Activated naive CD4-positive, alpha-beta T cell treated with anti-CD3 and anti-CD28 coated beads, Interleukin-2, amount 10 ng/mL, durations not matched to agents 7 days and 5 days (primary cell): ENCODE measurements at regions not wholly inside any gene's neighbourhood (a gene's known extent, or its start where the extent isn't known, plus 50 kb on each side); places are given as distances from the start of the nearest gene placed in this dataset.

ENCODE experiments used
- CTCF ChIA-PET: fragments of 350-600 bp; sonication (Branson Sonifier 250); formaldehyde crosslinking; loops from one replicate; lab custom pipeline; 2021; ENCODE audit warnings: antibody characterized with exemption; lab: Charles Lee
- DNase-seq: peaks from one replicate; pipeline ENCODE4 v3.0.0-alpha.2; 2020
- H3K27ac Mint-ChIP-seq: one replicate; pipeline ENCODE4 v1.8.0; 2021; ENCODE audit warnings: mild to moderate bottlenecking, moderate library complexity, mixed read lengths
- H3K27me3 Mint-ChIP-seq: one replicate; pipeline ENCODE4 v1.8.0; 2021; ENCODE audit warnings: mild to moderate bottlenecking, mixed read lengths
- H3K36me3 Mint-ChIP-seq: one replicate; pipeline ENCODE4 v1.8.0; 2021; ENCODE audit warnings: mixed read lengths
- H3K4me1 Mint-ChIP-seq: one replicate; pipeline ENCODE4 v1.8.0; 2021; ENCODE audit warnings: mixed read lengths
- H3K4me3 Mint-ChIP-seq: one replicate; pipeline ENCODE4 v1.8.0; 2021; ENCODE audit warnings: mild to moderate bottlenecking, moderate library complexity, mixed read lengths
- H3K9me3 Mint-ChIP-seq: one replicate; pipeline ENCODE4 v1.8.0; 2021; ENCODE audit warnings: mixed read lengths

DNA sequence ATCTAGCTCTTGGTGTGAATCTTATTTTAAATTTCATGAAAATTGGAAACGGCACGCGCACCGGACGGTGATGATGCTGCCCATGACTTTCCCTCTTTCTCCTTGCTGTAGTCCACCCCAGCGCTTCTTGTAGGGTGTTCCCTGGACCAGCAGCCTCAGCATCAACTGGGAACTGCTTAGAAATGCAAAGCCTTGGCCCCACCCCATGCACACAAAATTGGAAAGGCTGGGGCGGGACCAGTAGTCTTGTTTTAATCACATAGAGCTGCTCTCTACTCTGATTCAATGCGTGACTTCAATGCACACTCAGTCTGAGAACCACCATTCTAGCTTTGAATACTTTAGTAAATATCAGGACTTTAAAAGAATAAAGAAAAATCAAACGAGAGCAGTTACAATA, 427.1 kb downstream of the EFNB2 start:
- H3K4me1 Mint-ChIP-seq, result no peaks in the 10 kb centered on the region
- H3K4me3 Mint-ChIP-seq, result no peak overlapping the region
- H3K27ac Mint-ChIP-seq, result no peak overlapping the region
- H3K9me3 Mint-ChIP-seq, result no peaks in the 10 kb centered on the region
- CTCF ChIA-PET, result no interaction called here
- no peaks in the 10 kb centered on the region for H3K27me3 Mint-ChIP-seq
- no peaks in the 10 kb centered on the region for H3K36me3 Mint-ChIP-seq
- no peak for DNase-seq

DNA sequence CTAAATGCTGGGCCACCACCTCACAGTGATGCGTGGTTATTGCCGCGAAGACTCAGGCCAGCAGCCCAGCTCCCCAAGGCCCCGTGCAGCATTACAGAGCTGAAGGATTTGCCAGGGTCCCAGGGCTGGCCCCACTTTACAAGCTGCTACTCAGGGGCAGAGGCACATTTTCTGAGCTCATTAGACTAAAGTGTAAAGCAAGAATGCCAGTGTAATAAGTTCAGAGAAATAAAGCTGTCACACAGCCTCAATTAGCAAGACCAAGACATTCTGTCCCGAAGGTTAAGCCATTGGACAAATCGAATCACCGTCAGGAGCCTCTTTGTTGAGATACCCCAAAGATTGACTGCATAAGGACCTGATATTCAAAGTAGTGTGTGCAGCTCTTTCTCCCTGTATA, 428.4 kb downstream of the EFNB2 start:
- Mint-ChIP-seq H3K9me3 (no peaks in the 10 kb centered on the region), H3K4me3 (no peak overlapping the region), H3K27me3 (no peaks in the 10 kb centered on the region), H3K27ac (no peak overlapping the region), H3K36me3 (no peaks in the 10 kb centered on the region), H3K4me1 (no peaks in the 10 kb centered on the region)
- DNase-seq, result no peak
- CTCF ChIA-PET, result no interaction called here

DNA sequence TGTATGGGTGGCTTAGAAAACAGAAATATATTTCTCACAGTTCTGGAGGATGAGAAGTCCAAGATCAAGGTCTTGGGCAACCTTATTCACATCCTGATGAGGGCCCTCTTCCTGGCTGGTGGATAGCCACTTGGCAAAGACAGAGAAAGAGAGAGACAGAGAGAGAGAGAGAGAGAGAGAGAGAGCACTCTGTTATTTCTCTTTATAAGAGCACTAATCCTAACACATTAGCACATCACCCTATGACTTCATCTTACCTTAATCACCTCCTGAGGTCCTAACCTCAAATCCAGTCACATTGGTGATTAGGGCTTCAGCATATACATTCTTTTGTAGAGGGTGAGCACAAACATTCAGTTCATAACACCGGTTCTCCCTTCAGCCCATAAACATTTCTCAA, 430.3 kb downstream of the EFNB2 start:
- CTCF ChIA-PET, result no interaction called here
- Mint-ChIP-seq H3K4me3 (no peak overlapping the region), H3K4me1 (no peaks in the 10 kb centered on the region), H3K36me3 (no peaks in the 10 kb centered on the region), H3K9me3 (no peaks in the 10 kb centered on the region), H3K27me3 (no peaks in the 10 kb centered on the region), H3K27ac (no peak overlapping the region)
- no peak for DNase-seq

DNA sequence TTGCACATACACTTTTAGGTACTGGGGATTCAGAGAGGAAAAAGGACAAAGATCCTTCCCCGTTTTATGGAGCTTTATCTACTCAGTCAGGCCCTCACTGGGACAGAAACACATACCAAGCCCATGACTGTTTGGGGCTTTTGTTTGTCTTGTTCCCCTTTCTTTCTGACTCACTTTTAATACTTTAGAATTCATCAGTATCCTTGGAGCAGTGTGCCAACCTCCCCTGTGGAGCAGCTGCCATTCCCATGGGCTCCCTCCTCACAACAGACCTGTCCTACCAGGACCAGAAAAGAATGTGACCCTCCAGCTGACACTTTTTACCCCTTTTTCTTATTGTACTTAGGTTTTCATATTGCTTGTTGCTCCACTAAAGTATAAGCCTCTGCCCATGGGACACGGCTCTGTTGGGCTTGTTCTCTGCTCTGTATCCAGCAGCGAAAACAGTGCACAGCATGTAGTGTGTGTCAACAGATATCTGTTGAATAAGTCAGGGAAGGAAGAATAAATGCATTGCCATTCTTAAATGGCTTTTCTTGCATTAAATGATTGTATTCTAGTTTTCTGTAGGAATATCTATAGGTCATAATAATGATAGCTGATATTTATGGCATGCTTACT, 431.1 kb downstream of the EFNB2 start:
- H3K27me3 Mint-ChIP-seq, result no peaks in the 10 kb centered on the region
- H3K36me3 Mint-ChIP-seq, result no peaks in the 10 kb centered on the region
- CTCF ChIA-PET, result no interaction called here
- H3K4me1 Mint-ChIP-seq, result no peaks in the 10 kb centered on the region
- H3K9me3 Mint-ChIP-seq, result no peaks in the 10 kb centered on the region
- H3K4me3 Mint-ChIP-seq, result no peak overlapping the region
- DNase-seq, result no peak
- H3K27ac Mint-ChIP-seq, result no peak overlapping the region

DNA sequence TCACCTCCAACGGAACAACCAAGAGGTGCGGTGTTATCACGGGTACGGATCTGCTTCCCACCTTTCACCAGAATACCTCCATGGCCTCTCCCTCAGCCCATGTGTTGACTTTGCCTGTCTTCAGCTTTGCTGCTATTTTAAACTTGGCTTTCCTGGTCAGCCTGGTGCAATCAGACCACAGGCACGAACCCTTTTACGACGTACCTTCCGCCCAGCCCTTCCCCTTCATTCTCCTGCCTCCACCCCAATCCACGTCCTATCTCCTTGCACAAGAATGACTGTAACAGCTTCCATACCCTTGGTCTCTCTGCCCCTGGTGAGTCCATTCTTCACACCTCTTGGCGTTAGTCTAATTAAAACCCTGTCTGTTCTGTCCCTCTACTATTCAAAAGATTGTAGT, 431.7 kb downstream of the EFNB2 start:
- no peaks in the 10 kb centered on the region for H3K4me1 Mint-ChIP-seq
- no peaks in the 10 kb centered on the region for H3K27me3 Mint-ChIP-seq
- H3K36me3 Mint-ChIP-seq, result no peaks in the 10 kb centered on the region
- H3K4me3 Mint-ChIP-seq, result no peak overlapping the region
- no peak overlapping the region for H3K27ac Mint-ChIP-seq
- no peak for DNase-seq
- no peaks in the 10 kb centered on the region for H3K9me3 Mint-ChIP-seq
- CTCF ChIA-PET, result no interaction called here

DNA sequence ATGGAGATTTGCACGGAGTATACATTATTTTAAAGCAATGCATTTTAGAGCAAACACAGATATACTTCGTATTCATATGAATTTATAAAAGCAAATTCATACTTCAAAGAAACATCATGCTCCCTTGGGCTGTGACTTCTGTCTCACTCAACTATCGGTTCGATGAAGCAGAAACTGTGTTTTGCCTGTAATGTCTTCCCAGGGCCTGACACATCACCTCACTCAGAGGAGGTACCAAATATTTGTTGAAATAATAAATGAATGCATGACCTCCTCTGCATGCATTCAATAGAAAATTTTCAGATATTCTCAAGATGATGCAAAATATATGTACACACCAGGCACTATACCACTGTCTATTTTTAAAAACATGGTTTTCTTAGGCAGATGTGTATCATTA, 432.7 kb downstream of the EFNB2 start:
- CTCF ChIA-PET, result no interaction called here
- H3K27ac Mint-ChIP-seq, result no peak overlapping the region
- H3K27me3 Mint-ChIP-seq, result no peaks in the 10 kb centered on the region
- no peaks in the 10 kb centered on the region for H3K9me3 Mint-ChIP-seq
- no peaks in the 10 kb centered on the region for H3K4me1 Mint-ChIP-seq
- H3K36me3 Mint-ChIP-seq, result no peaks in the 10 kb centered on the region
- H3K4me3 Mint-ChIP-seq, result no peak overlapping the region
- no peak for DNase-seq

DNA sequence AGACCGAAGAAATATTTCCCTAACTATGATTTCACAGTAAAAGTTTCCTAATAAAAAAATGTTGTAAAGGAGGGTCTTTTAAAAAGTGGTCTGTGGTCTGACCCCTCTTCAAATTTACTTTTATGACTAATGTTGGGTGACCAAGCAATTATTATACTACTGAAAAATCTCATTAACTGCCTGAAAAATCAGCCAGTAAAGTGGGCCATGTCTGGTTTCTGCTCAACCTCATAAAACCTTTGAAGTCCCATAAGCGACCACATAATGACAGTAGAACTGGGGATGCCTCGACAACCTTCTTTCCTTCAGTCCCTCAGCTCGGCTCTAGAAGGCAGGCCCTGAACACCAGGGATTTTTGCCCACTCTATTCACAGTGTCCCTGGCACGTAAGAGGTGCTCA, 434.3 kb downstream of the EFNB2 start:
- no peaks in the 10 kb centered on the region for H3K9me3 Mint-ChIP-seq
- no peaks in the 10 kb centered on the region for H3K36me3 Mint-ChIP-seq
- CTCF ChIA-PET, result no interaction called here
- no peak overlapping the region for H3K27ac Mint-ChIP-seq
- DNase-seq, result no peak
- H3K27me3 Mint-ChIP-seq, result no peaks in the 10 kb centered on the region
- no peaks in the 10 kb centered on the region for H3K4me1 Mint-ChIP-seq
- no peak overlapping the region for H3K4me3 Mint-ChIP-seq

DNA sequence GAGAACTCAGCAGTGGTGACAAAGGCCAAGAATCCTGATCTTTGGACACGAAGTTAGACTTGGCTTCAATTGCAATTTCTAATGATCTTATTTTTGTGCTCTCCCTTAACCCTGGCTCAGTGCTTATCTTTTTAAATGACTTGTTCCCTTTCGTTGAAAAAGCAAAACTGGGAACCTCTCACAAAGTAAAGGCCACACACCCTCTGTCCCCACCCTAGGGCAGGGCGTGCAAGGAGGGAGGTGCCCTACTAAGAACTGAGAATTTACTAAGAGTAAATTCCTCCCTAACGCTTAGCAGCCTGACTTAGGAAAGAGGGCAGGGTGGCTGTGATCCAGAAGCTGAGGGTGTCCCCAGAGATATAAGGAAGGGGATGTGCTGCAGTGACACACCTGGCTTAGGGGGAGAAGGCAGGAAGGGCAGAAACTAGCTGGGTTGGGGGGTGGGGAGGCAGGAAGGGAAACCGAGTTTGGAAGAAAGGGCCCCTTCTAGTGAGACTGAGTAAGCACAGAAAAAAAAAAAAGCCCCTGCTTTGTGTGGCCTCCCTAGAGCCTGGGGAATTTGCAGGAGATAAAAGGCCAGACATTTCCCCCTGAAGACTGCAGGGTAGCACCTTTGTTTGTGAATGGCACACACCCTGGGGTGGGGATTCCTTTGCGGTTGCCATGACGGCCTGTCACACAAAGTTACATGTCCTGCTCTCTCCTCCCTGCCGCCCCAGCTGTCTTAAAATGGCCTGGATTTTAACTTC, 435.1 kb downstream of the EFNB2 start:
- H3K4me1 Mint-ChIP-seq, result no peaks in the 10 kb centered on the region
- DNase-seq, result no peak
- CTCF ChIA-PET, result interaction anchor here (0.5 kb wide), 1 partner anchor 573 kb away, joined by 3 read pairs; no protein-coding TSS in a partner anchor
- H3K36me3 Mint-ChIP-seq, result no peaks in the 10 kb centered on the region
- H3K27ac Mint-ChIP-seq, result no peak overlapping the region
- no peaks in the 10 kb centered on the region for H3K9me3 Mint-ChIP-seq
- no peak overlapping the region for H3K4me3 Mint-ChIP-seq
- no peaks in the 10 kb centered on the region for H3K27me3 Mint-ChIP-seq

DNA sequence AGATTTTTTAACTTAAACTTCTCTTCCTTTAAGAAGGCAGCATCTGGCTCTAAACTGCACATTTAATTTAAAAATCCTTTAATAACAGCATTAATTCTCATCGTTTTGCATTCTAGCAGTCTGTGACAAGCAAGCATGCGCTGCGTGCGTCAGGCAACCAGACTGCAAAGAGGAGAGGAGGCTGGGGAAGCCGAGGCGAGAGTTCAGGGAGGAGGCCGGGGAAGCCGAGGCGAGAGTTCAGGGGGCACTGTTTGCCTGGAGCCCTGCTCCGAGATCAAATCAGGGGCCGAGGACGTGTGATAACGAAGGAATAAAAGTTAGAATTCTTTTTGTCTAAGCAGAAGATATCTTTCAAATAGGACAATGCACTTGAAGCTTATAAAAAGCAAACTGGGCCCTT, 435.7 kb downstream of the EFNB2 start:
- DNase-seq, result no peak
- H3K4me1 Mint-ChIP-seq, result no peaks in the 10 kb centered on the region
- H3K27me3 Mint-ChIP-seq, result no peaks in the 10 kb centered on the region
- no peaks in the 10 kb centered on the region for H3K36me3 Mint-ChIP-seq
- no peaks in the 10 kb centered on the region for H3K9me3 Mint-ChIP-seq
- CTCF ChIA-PET, result no interaction called here
- no peak overlapping the region for H3K27ac Mint-ChIP-seq
- no peak overlapping the region for H3K4me3 Mint-ChIP-seq

DNA sequence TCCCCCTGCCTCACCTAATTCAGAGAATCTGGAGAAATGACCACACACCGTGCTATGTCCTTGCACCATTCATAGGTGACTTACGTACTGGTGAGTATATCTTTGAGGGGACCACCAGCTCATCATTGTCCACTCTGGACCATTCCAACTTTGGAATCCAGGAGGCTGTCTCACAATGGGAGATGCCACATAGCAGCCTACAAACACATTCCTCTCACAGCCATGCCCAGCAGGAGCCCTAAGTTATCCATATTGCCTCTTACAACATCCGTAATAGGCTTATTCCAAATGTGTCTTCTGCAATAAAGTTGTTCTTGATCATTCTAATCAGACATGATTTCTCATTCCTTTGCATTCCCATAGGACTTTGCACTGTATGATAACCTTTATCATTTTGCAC, 436.7 kb downstream of the EFNB2 start:
- no peak overlapping the region for H3K27ac Mint-ChIP-seq
- DNase-seq, result no peak
- H3K9me3 Mint-ChIP-seq, result no peaks in the 10 kb centered on the region
- H3K4me1 Mint-ChIP-seq, result no peaks in the 10 kb centered on the region
- H3K27me3 Mint-ChIP-seq, result no peaks in the 10 kb centered on the region
- no peaks in the 10 kb centered on the region for H3K36me3 Mint-ChIP-seq
- CTCF ChIA-PET, result no interaction called here
- H3K4me3 Mint-ChIP-seq, result no peak overlapping the region

DNA sequence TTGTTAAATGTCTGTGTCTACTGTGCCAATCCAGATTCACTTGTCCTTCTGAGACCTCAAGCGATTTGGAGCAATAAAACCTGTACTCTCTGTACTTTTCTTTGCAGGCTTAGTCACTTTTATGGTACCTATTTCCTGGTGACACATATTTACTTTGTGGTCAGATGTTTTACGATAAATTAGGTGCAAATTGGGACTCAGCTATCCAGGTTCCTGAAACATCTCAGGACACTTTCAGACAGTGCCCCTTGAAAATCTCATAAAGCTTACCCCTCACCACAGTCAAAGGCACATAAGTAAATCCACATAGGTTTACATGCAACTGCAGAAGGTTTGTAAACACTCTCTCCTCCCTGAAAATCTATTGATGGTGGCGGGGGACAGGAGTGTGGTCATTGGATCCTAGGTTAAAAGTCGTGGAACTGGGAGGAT, 438.8 kb downstream of the EFNB2 start:
- DNase-seq, result no peak
- CTCF ChIA-PET, result no interaction called here
- no peaks in the 10 kb centered on the region for H3K36me3 Mint-ChIP-seq
- no peaks in the 10 kb centered on the region for H3K4me1 Mint-ChIP-seq
- no peak overlapping the region for H3K4me3 Mint-ChIP-seq
- no peaks in the 10 kb centered on the region for H3K27me3 Mint-ChIP-seq
- H3K9me3 Mint-ChIP-seq, result no peaks in the 10 kb centered on the region
- no peak overlapping the region for H3K27ac Mint-ChIP-seq

DNA sequence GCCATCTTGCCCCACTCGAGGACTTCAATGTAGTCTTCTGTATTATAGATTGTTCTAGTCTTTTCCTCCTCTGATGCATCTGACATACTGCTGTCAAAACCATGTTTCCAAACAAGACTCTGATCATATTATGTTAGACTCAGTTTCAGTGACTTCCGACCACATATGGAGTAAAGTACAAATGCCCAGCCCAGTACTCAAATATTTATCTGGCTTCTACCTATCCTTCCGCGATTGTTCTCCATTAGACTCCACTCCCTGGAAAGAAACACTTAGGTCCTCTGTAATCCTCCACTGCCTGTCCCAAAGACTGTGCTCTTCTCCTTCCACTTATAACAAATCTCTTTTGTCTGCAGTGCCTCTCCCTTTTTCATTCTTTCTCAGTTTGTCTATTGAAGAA, 439.5 kb downstream of the EFNB2 start:
- no peak overlapping the region for H3K4me3 Mint-ChIP-seq
- H3K27me3 Mint-ChIP-seq, result no peaks in the 10 kb centered on the region
- DNase-seq, result no peak
- H3K4me1 Mint-ChIP-seq, result no peaks in the 10 kb centered on the region
- no peaks in the 10 kb centered on the region for H3K36me3 Mint-ChIP-seq
- no peaks in the 10 kb centered on the region for H3K9me3 Mint-ChIP-seq
- CTCF ChIA-PET, result interaction anchor here (0.7 kb wide), 1 partner anchor 18 kb away, joined by 3 read pairs; no protein-coding TSS in a partner anchor
- H3K27ac Mint-ChIP-seq, result no peak overlapping the region

DNA sequence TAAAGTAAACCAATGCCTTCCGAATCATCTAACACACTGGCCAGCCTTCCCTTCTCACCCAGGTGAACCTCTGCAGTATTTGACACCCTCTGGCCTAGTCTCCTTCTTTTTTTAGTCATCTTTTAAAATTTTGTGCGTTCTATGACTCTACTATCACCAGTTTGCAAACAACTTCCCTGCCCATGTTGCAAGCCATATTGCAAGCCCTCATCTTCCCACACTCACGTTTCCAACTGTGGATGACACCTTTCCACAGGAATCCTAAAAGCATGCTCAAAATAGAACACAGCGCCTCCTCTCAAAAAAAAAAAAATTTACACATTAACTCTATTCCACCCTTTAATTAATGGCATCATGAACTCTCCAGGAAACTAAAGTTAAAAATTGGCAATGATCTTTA, 440.1 kb downstream of the EFNB2 start:
- no peaks in the 10 kb centered on the region for H3K9me3 Mint-ChIP-seq

DNA sequence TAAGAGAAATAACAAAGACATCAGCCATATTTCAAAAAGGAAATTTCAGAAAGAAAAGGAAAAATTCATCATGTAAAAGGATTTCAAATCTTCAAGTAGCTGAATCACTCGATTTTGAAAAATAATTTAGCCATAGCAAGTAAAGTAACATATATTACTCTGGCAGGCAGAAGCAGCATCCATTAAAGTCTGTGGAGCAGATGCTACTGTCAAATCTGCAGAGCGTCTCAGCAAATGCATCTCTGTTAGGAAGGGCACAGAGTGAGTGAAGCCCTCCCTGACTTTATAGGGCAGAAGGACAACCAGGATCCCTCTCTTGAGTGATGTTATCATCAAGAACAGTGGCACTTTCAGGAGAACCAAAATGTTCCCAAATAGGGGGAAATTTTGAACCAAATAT, 445.5 kb downstream of the EFNB2 start:
- DNase-seq, result no peak
- H3K27ac Mint-ChIP-seq, result no peak overlapping the region
- CTCF ChIA-PET, result no interaction called here
- H3K4me1 Mint-ChIP-seq, result no peaks in the 10 kb centered on the region
- H3K9me3 Mint-ChIP-seq, result no peaks in the 10 kb centered on the region
- H3K27me3 Mint-ChIP-seq, result no peaks in the 10 kb centered on the region
- H3K4me3 Mint-ChIP-seq, result no peak overlapping the region
- H3K36me3 Mint-ChIP-seq, result no peaks in the 10 kb centered on the region

More for the DNA sequence above, 440.1 kb downstream of the EFNB2 start:
- CTCF ChIA-PET, result interaction anchor here (0.7 kb wide), 1 partner anchor 17 kb away, joined by 3 read pairs; no protein-coding TSS in a partner anchor
- Mint-ChIP-seq H3K27me3 (no peaks in the 10 kb centered on the region), H3K4me1 (no peaks in the 10 kb centered on the region), H3K27ac (no peak overlapping the region), H3K36me3 (no peaks in the 10 kb centered on the region), H3K4me3 (no peak overlapping the region)
- no peak for DNase-seq

DNA sequence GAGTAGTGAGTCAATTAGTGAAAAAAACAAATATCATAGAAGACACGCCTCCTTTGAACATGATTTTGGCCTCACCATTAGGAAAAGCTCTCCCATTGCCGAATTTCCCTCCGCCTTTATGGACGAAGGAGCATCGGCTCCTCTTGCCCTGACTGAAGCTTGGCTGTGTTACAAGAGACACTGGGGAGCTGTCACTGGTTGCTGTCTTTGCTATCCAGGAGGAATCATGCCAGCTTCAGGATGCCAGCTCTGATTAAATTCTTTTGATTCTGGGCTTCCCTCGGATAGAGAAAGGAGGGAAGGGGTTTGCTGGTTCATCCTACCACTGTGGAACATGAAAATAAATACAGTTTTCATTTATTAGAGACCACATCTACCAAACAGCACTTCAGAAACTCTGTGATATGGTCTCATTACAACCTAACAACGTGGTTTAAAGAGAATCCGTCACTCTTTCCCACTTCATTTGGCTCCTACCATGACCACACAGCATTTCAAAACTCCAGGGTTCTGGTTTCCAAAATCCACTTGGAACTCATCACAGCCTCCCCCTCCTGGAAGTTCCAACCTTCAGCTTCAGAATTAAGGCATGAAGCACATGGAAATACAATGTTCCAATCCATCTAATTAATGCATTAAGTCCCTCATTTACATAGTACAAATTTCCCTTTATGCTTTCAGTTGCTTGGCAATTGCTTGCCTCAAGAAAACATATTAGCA, 446.0 kb downstream of the EFNB2 start:
- Mint-ChIP-seq H3K27ac (no peak overlapping the region), H3K27me3 (no peaks in the 10 kb centered on the region), H3K9me3 (no peaks in the 10 kb centered on the region), H3K4me3 (no peak overlapping the region), H3K36me3 (no peaks in the 10 kb centered on the region), H3K4me1 (no peaks in the 10 kb centered on the region)
- CTCF ChIA-PET, result no interaction called here
- no peak for DNase-seq
